Stomach smooth muscle (tissue), 2 donors: ENCODE measurements at regions not wholly inside any gene's neighbourhood (a gene's known extent, or its start where the extent isn't known, plus 50 kb on each side); places are given as distances from the start of the nearest gene placed in this dataset.

ENCODE experiments used
- H3K27ac ChIP-seq: one replicate; pipeline ENCODE4 v1.7.0; 2013; ENCODE audit warnings: mild to moderate bottlenecking, low read length, inconsistent platforms
- H3K27me3 ChIP-seq, 2 donors: one replicate each; pipeline ENCODE4 v1.7.0; 2013; ENCODE audit warnings: low read length in 2 of 2; ENCODE audit not compliant: insufficient read depth in 2 of 2, control insufficient read depth in 1 of 2
- H3K36me3 ChIP-seq, 2 donors: one replicate each; pipeline ENCODE4 v1.7.0; 2013; ENCODE audit warnings: low read length in 2 of 2; ENCODE audit not compliant: control insufficient read depth in 2 of 2, insufficient read depth in 2 of 2
- H3K4me1 ChIP-seq: one replicate; pipeline ENCODE4 v1.7.0; 2013; ENCODE audit warnings: low read length; ENCODE audit not compliant: control insufficient read depth, insufficient read depth
- H3K4me3 ChIP-seq, 2 donors: one replicate each; pipeline ENCODE4 v1.7.0; 2013; ENCODE audit warnings: low read length in 2 of 2
- H3K9ac ChIP-seq, 2 donors: one replicate each; pipeline ENCODE4 v1.7.0; 2013; ENCODE audit warnings: low read length in 2 of 2, mild to moderate bottlenecking in 1 of 2
- H3K9me3 ChIP-seq, 2 donors: one replicate each; pipeline ENCODE4 v1.7.0; 2013; ENCODE audit warnings: low read length in 2 of 2; ENCODE audit not compliant: control insufficient read depth in 2 of 2
- donor health status: healthy.
- donor health status: Pancreatic carcinoma.

- Histone ChIP-seq H3K4me1 (no peaks in the 10 kb centered on the region), H3K4me3 (no peak overlapping the region), H3K9me3 (no peaks in the 10 kb centered on the region), H3K27ac (no peak overlapping the region), H3K36me3 (no peaks in the 10 kb centered on the region), H3K27me3 (no peaks in the 10 kb centered on the region), H3K9ac (no peak overlapping the region)
These were observed 950.0 kb upstream of the MIR17HG start for GRCh38 chr13:90397503-90397902.

- H3K9ac ChIP-seq = no peak overlapping the region
- no peaks in the 10 kb centered on the region for H3K4me1 ChIP-seq
- H3K36me3 ChIP-seq = no peaks in the 10 kb centered on the region
- H3K27me3 ChIP-seq = no peaks in the 10 kb centered on the region
- no peak overlapping the region for H3K4me3 ChIP-seq
- no peaks in the 10 kb centered on the region for H3K9me3 ChIP-seq
- no peak overlapping the region for H3K27ac ChIP-seq
These were observed 947.1 kb upstream of the MIR17HG start for GRCh38 chr13:90400372-90400771.

- Histone ChIP-seq H3K9me3 (no peaks in the 10 kb centered on the region), H3K36me3 (no peaks in the 10 kb centered on the region), H3K4me3 (no peak overlapping the region), H3K27ac (no peak overlapping the region), H3K4me1 (no peaks in the 10 kb centered on the region), H3K9ac (no peak overlapping the region), H3K27me3 (no peaks in the 10 kb centered on the region)
These were observed 946.3 kb upstream of the MIR17HG start for GRCh38 chr13:90401150-90401549.

GRCh38 chr13:90402102-90402501 is 945.4 kb upstream of the MIR17HG start:
- no peaks in the 10 kb centered on the region for H3K27me3 ChIP-seq
- H3K4me3 ChIP-seq = no peak overlapping the region
- no peaks in the 10 kb centered on the region for H3K9me3 ChIP-seq
- H3K36me3 ChIP-seq = no peaks in the 10 kb centered on the region
- no peak overlapping the region for H3K9ac ChIP-seq
- no peak overlapping the region for H3K27ac ChIP-seq
- no peaks in the 10 kb centered on the region for H3K4me1 ChIP-seq

- Histone ChIP-seq H3K9ac (no peak overlapping the region), H3K9me3 (no peaks in the 10 kb centered on the region), H3K27me3 (no peaks in the 10 kb centered on the region), H3K36me3 (no peaks in the 10 kb centered on the region), H3K4me1 (no peaks in the 10 kb centered on the region), H3K27ac (no peak overlapping the region), H3K4me3 (no peak overlapping the region)
These were observed 944.9 kb upstream of the MIR17HG start for GRCh38 chr13:90402613-90403012.

- no peaks in the 10 kb centered on the region for H3K4me1 ChIP-seq
These were observed 944.0 kb upstream of the MIR17HG start for GRCh38 chr13:90403330-90404082.

GRCh38 chr13:90405301-90405700 is 942.2 kb upstream of the MIR17HG start:
- Histone ChIP-seq H3K36me3 (no peaks in the 10 kb centered on the region), H3K4me3 (no peak overlapping the region), H3K9me3 (no peaks in the 10 kb centered on the region)

More at GRCh38 chr13:90403330-90404082, 944.0 kb upstream of the MIR17HG start:
- no peaks in the 10 kb centered on the region for H3K27me3 ChIP-seq
- H3K9me3 ChIP-seq = no peaks in the 10 kb centered on the region
- H3K4me3 ChIP-seq = no peak overlapping the region
- H3K27ac ChIP-seq = no peak overlapping the region
- no peaks in the 10 kb centered on the region for H3K36me3 ChIP-seq
- no peak overlapping the region for H3K9ac ChIP-seq

GRCh38 chr13:90412980-90413379 is 934.5 kb upstream of the MIR17HG start:
- Histone ChIP-seq H3K27ac (no peak overlapping the region), H3K4me1 (no peaks in the 10 kb centered on the region), H3K27me3 (no peaks in the 10 kb centered on the region), H3K36me3 (no peaks in the 10 kb centered on the region), H3K4me3 (no peak overlapping the region), H3K9me3 (no peaks in the 10 kb centered on the region), H3K9ac (no peak overlapping the region)

More at GRCh38 chr13:90405301-90405700, 942.2 kb upstream of the MIR17HG start:
- Histone ChIP-seq H3K27me3 (no peaks in the 10 kb centered on the region), H3K4me1 (no peaks in the 10 kb centered on the region), H3K9ac (no peak overlapping the region), H3K27ac (no peak overlapping the region)

- no peak overlapping the region for H3K4me3 ChIP-seq
- H3K4me1 ChIP-seq = no peaks in the 10 kb centered on the region
- no peaks in the 10 kb centered on the region for H3K9me3 ChIP-seq
- no peak overlapping the region for H3K9ac ChIP-seq
- no peaks in the 10 kb centered on the region for H3K27me3 ChIP-seq
- no peak overlapping the region for H3K27ac ChIP-seq
- H3K36me3 ChIP-seq = no peaks in the 10 kb centered on the region
These were observed 933.9 kb upstream of the MIR17HG start for GRCh38 chr13:90413548-90413947.

- Histone ChIP-seq H3K4me1 (no peaks in the 10 kb centered on the region), H3K4me3 (no peak overlapping the region), H3K27me3 (no peaks in the 10 kb centered on the region)
These were observed 932.5 kb upstream of the MIR17HG start for GRCh38 chr13:90414691-90415596.

GRCh38 chr13:90415902-90416301 is 931.6 kb upstream of the MIR17HG start:
- H3K4me3 ChIP-seq = no peak overlapping the region
- H3K9ac ChIP-seq = no peak overlapping the region
- no peaks in the 10 kb centered on the region for H3K9me3 ChIP-seq
- H3K27ac ChIP-seq = no peak overlapping the region
- no peaks in the 10 kb centered on the region for H3K4me1 ChIP-seq
- no peaks in the 10 kb centered on the region for H3K27me3 ChIP-seq
- H3K36me3 ChIP-seq = no peaks in the 10 kb centered on the region

More at GRCh38 chr13:90414691-90415596, 932.5 kb upstream of the MIR17HG start:
- no peak overlapping the region for H3K9ac ChIP-seq
- H3K36me3 ChIP-seq = no peaks in the 10 kb centered on the region
- H3K27ac ChIP-seq = no peak overlapping the region
- no peaks in the 10 kb centered on the region for H3K9me3 ChIP-seq
